Mucosa of rectum (tissue), 2 donors: ENCODE measurements at regions not wholly inside any gene's neighbourhood (a gene's known extent, or its start where the extent isn't known, plus 50 kb on each side); places are given as distances from the start of the nearest gene placed in this dataset.

ENCODE experiments used
- H3K27ac ChIP-seq, 2 donors: one replicate each; pipeline ENCODE4 v1.7.0; 2013; ENCODE audit warnings: inconsistent platforms in 2 of 2, low read depth in 2 of 2, low read length in 2 of 2
- H3K27me3 ChIP-seq, 2 donors: one replicate each; pipeline ENCODE4 v1.7.0; 2013; ENCODE audit warnings: low read length in 2 of 2; ENCODE audit not compliant: control insufficient read depth in 2 of 2, insufficient read depth in 2 of 2
- H3K36me3 ChIP-seq, 2 donors: one replicate each; pipeline ENCODE4 v1.7.0; 2013; ENCODE audit warnings: low read length in 2 of 2; ENCODE audit not compliant: control insufficient read depth in 2 of 2, insufficient read depth in 2 of 2
- H3K4me1 ChIP-seq, 2 donors: one replicate each; pipeline ENCODE4 v1.7.0; 2013; ENCODE audit warnings: low read length in 2 of 2, mild to moderate bottlenecking in 1 of 2; ENCODE audit not compliant: control insufficient read depth in 2 of 2, insufficient read depth in 2 of 2
- H3K4me3 ChIP-seq, 2 donors: one replicate each; pipeline ENCODE4 v1.7.0; 2013; ENCODE audit warnings: low read length in 2 of 2
- H3K9ac ChIP-seq, 2 donors: one replicate each; pipeline ENCODE4 v1.7.0; 2013; ENCODE audit warnings: low read length in 2 of 2, low read depth in 1 of 2, mild to moderate bottlenecking in 1 of 2
- H3K9me3 ChIP-seq, 2 donors: one replicate each; pipeline ENCODE4 v1.7.0; 2013; ENCODE audit warnings: low read length in 2 of 2; ENCODE audit not compliant: control insufficient read depth in 2 of 2
- donor health status: healthy.
- donor health status: Normal muscosa, but diverticular disease.

- Histone ChIP-seq H3K36me3 (no peaks in the 10 kb centered on the region), H3K27ac (no peak overlapping the region)
Observed at GRCh38 chr2:88253997-88254396, 83.9 kb downstream of the THNSL2 start.

GRCh38 chr2:88253375-88253774 is 83.2 kb downstream of the THNSL2 start:
- H3K36me3 ChIP-seq: no peaks in the 10 kb centered on the region
- H3K4me3 ChIP-seq: no peak overlapping the region
- H3K9me3 ChIP-seq: no peaks in the 10 kb centered on the region
- H3K9ac ChIP-seq: no peak overlapping the region
- H3K27me3 ChIP-seq: peaks cover 0 to 5% of the 10 kb centered on the region in 2 donors
- no peak overlapping the region for H3K27ac ChIP-seq
- H3K4me1 ChIP-seq: no peaks in the 10 kb centered on the region

More at GRCh38 chr2:88253997-88254396, 83.9 kb downstream of the THNSL2 start:
- Histone ChIP-seq H3K4me1 (no peaks in the 10 kb centered on the region), H3K27me3 (peaks cover 0 to 5% of the 10 kb centered on the region in 2 donors), H3K4me3 (no peak overlapping the region), H3K9me3 (no peaks in the 10 kb centered on the region), H3K9ac (no peak overlapping the region)

- H3K27ac ChIP-seq: no peak overlapping the region
- no peaks in the 10 kb centered on the region for H3K36me3 ChIP-seq
- no peaks in the 10 kb centered on the region for H3K9me3 ChIP-seq
- H3K9ac ChIP-seq: no peak overlapping the region
- peaks cover 0 to 5% of the 10 kb centered on the region in 2 donors for H3K27me3 ChIP-seq
- H3K4me1 ChIP-seq: no peaks in the 10 kb centered on the region
- no peak overlapping the region for H3K4me3 ChIP-seq
Observed at GRCh38 chr2:88252646-88253045, 82.5 kb downstream of the THNSL2 start.

- Histone ChIP-seq H3K9me3 (no peaks in the 10 kb centered on the region), H3K36me3 (no peaks in the 10 kb centered on the region), H3K9ac (no peak overlapping the region), H3K27me3 (peaks cover 0 to 5% of the 10 kb centered on the region in 2 donors), H3K4me3 (no peak overlapping the region), H3K4me1 (no peaks in the 10 kb centered on the region), H3K27ac (no peak overlapping the region)
Observed at GRCh38 chr2:88252111-88252510, 82.0 kb downstream of the THNSL2 start.

GRCh38 chr2:88250404-88250803 is 80.3 kb downstream of the THNSL2 start:
- H3K9ac ChIP-seq: no peak overlapping the region
- peaks cover 0 to 5% of the 10 kb centered on the region in 2 donors for H3K27me3 ChIP-seq
- no peak overlapping the region for H3K27ac ChIP-seq
- H3K36me3 ChIP-seq: no peaks in the 10 kb centered on the region
- no peak overlapping the region for H3K4me3 ChIP-seq
- H3K9me3 ChIP-seq: no peaks in the 10 kb centered on the region
- H3K4me1 ChIP-seq: no peaks in the 10 kb centered on the region

GRCh38 chr2:88248280-88248828 is 78.2 kb downstream of the THNSL2 start:
- no peak overlapping the region for H3K4me3 ChIP-seq
- H3K36me3 ChIP-seq: no peaks in the 10 kb centered on the region
- peaks cover 0 to 5% of the 10 kb centered on the region in 2 donors for H3K27me3 ChIP-seq
- no peak overlapping the region for H3K9ac ChIP-seq
- H3K27ac ChIP-seq: no peak overlapping the region
- no peaks in the 10 kb centered on the region for H3K4me1 ChIP-seq
- H3K9me3 ChIP-seq: no peaks in the 10 kb centered on the region

GRCh38 chr2:88247531-88247930 is 77.4 kb downstream of the THNSL2 start:
- Histone ChIP-seq H3K27me3 (peaks cover 0 to 5% of the 10 kb centered on the region in 2 donors), H3K27ac (no peak overlapping the region), H3K9me3 (no peaks in the 10 kb centered on the region), H3K36me3 (no peaks in the 10 kb centered on the region), H3K4me1 (no peaks in the 10 kb centered on the region), H3K9ac (no peak overlapping the region), H3K4me3 (no peak overlapping the region)

GRCh38 chr2:88245109-88245508 is 75.0 kb downstream of the THNSL2 start:
- Histone ChIP-seq H3K9me3 (no peaks in the 10 kb centered on the region), H3K9ac (no peak overlapping the region), H3K27me3 (peaks cover 0 to 5% of the 10 kb centered on the region in 2 donors), H3K36me3 (no peaks in the 10 kb centered on the region), H3K27ac (no peak overlapping the region), H3K4me3 (no peak overlapping the region), H3K4me1 (no peaks in the 10 kb centered on the region)

- Histone ChIP-seq H3K27me3 (no peaks in the 10 kb centered on the region), H3K4me3 (no peak overlapping the region), H3K4me1 (no peaks in the 10 kb centered on the region), H3K27ac (no peak overlapping the region), H3K9me3 (no peaks in the 10 kb centered on the region), H3K9ac (no peak overlapping the region), H3K36me3 (no peaks in the 10 kb centered on the region)
Observed at GRCh38 chr2:88239781-88240180, 69.6 kb downstream of the THNSL2 start.

GRCh38 chr2:88236666-88237065 is 66.5 kb downstream of the THNSL2 start:
- H3K9me3 ChIP-seq: no peaks in the 10 kb centered on the region
- H3K27ac ChIP-seq: no peak overlapping the region
- no peaks in the 10 kb centered on the region for H3K36me3 ChIP-seq
- no peak overlapping the region for H3K9ac ChIP-seq
- H3K4me3 ChIP-seq: no peak overlapping the region
- H3K4me1 ChIP-seq: no peaks in the 10 kb centered on the region
- no peaks in the 10 kb centered on the region for H3K27me3 ChIP-seq
